ENCODE measurements at regions not wholly inside any gene's neighbourhood (a gene's known extent, or its start where the extent isn't known, plus 50 kb on each side); places are given as distances from the start of the nearest gene placed in this dataset.

- TF ChIP-seq CTCF (conservative IDR thresholded peaks at IDR 0.05; ENCODE audit: low read depth, low read length) = no peak
- no peak for TF ChIP-seq EZH2phosphoT487 (IDR thresholded peaks at IDR 0.05; ENCODE audit: borderline replicate concordance, low read length)
- ChIA-PET POLR2A (ENCODE audit: unreplicated experiment) (no interaction called here), CTCF (interaction anchor here (0.6 kb wide), 1 partner anchor 25 kb away, joined by 7 read pairs; no protein-coding TSS in a partner anchor)
- Histone ChIP-seq H3K79me2 (ENCODE audit: low read length) (no peaks in the 10 kb centered on the region), H3K27me3 (ENCODE audit: low read length) (no peaks in the 10 kb centered on the region), H3K9ac (ENCODE audit: low read length) (no peak overlapping the region), H2AFZ (ENCODE audit: low read length) (no peak overlapping the region), H3K4me1 (ENCODE audit: insufficient read depth, low read length) (no peaks in the 10 kb centered on the region), H4K20me1 (ENCODE audit: low read length) (no peaks in the 10 kb centered on the region), H3K27ac (ENCODE audit: low read length) (no peak overlapping the region), H3K4me3 (ENCODE audit: low read length) (no peak overlapping the region), H3K9me3 (ENCODE audit: low read length) (no peaks in the 10 kb centered on the region), H3K4me2 (ENCODE audit: low read length) (no peak overlapping the region), H3K9me2 (replicated peaks; ENCODE audit: low read length) (no peaks in the 10 kb centered on the region), H3F3A (ENCODE audit: low read length, unreplicated experiment) (no peaks in the 10 kb centered on the region), H3K36me3 (ENCODE audit: low read depth, low read length) (no peaks in the 10 kb centered on the region)
- intact Hi-C loops (cut with micrococcal nuclease) = no loop called here
- ATAC-seq = peak; percentile 66
- DNase-seq = peak; percentile 3
- BruUV-seq (replicated peaks) = no TSS peak
Measured at GRCh38 chr13:89899302-89900103, 1448.0 kb upstream of the MIR17HG start.

- intact Hi-C loops (cut with micrococcal nuclease) = no loop called here
Measured at GRCh38 chr13:89900104-89900765, 1447.3 kb upstream of the MIR17HG start.

More at GRCh38 chr13:89900104-89900765, 1447.3 kb upstream of the MIR17HG start:
- H4K20me1 ChIP-seq (ENCODE audit: low read length) = no peaks in the 10 kb centered on the region
- no peak for DNase-seq
- H3F3A ChIP-seq (ENCODE audit: low read length, unreplicated experiment) = no peaks in the 10 kb centered on the region
- no peak overlapping the region for H3K4me3 ChIP-seq (ENCODE audit: low read length)
- no peak overlapping the region for H3K9ac ChIP-seq (ENCODE audit: low read length)
- BruUV-seq (replicated peaks) = no TSS peak
- no peaks in the 10 kb centered on the region for H3K4me1 ChIP-seq (ENCODE audit: insufficient read depth, low read length)
- no peak overlapping the region for H3K4me2 ChIP-seq (ENCODE audit: low read length)
- no peak overlapping the region for H3K27ac ChIP-seq (ENCODE audit: low read length)
- ATAC-seq = no peak
- POLR2A ChIA-PET (ENCODE audit: unreplicated experiment) = no interaction called here
- H3K36me3 ChIP-seq (ENCODE audit: low read depth, low read length) = no peaks in the 10 kb centered on the region
- H2AFZ ChIP-seq (ENCODE audit: low read length) = no peak overlapping the region
- H3K9me2 ChIP-seq (replicated peaks; ENCODE audit: low read length) = no peaks in the 10 kb centered on the region
- TF ChIP-seq EZH2phosphoT487 (IDR thresholded peaks at IDR 0.05; ENCODE audit: borderline replicate concordance, low read length) (no peak), CTCF (conservative IDR thresholded peaks at IDR 0.05; ENCODE audit: low read depth, low read length) (no peak), EZH2 (IDR thresholded peaks at IDR 0.05; ENCODE audit: low read length, unreplicated experiment) (no peak)
- CTCF ChIA-PET = no interaction called here
- no peaks in the 10 kb centered on the region for H3K27me3 ChIP-seq (ENCODE audit: low read length)
- H3K9me3 ChIP-seq (ENCODE audit: low read length) = no peaks in the 10 kb centered on the region
- H3K79me2 ChIP-seq (ENCODE audit: low read length) = no peaks in the 10 kb centered on the region
